ENCODE measurements at regions not wholly inside any gene's neighbourhood (a gene's known extent, or its start where the extent isn't known, plus 50 kb on each side); places are given as distances from the start of the nearest gene placed in this dataset.
"Not testable (repeated sequence)": the region's sequence is repeated elsewhere in the genome, so short reads cannot be mapped to it uniquely, and the experiment has no call there.

DNA sequence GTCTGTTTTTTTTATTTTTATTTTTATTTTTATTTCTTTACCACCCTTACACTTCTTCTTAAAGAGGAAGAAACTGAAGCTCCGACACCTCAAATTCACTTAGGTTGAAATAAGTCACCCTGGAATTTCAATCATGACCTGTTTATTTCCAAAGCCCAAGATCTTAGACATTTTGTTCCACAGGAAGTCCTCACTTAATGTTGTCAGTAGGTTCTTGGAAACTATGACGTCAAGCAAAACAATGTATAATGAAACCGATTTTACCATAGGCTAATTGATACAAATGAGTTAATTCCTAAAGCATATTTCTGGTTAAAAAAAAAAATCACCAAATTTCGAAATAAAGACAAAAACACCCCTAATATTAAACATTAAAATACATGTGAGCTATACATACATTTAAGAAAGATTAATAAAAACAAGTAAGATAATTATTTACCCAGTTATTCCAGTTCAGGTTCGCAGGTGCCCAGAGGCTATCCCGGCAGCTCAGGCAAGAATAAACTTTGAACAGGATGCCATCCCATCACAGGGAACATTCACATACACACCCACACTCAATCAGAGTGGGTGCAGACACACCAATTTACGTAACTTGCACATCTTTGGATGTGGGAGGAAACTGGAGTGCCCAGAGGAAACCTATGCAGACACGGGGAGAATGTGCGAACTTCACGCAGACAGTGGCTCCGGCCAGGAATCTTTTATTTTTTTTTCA is 391.0 kb downstream of the RAP2B start:
- Mint-ChIP-seq H3K9me3 (peaks cover 3% of the 10 kb centered on the region), H3K4me3 (no peak overlapping the region), H3K27ac (no peak overlapping the region), H3K4me1 (ENCODE audit: low read depth) (peaks cover 2% of the 10 kb centered on the region), H3K27me3 (ENCODE audit: low read depth) (no peaks in the 10 kb centered on the region), H3K36me3 (ENCODE audit: low read depth) (no peaks in the 10 kb centered on the region)
- no peak for DNase-seq (ENCODE audit: low spot score)

DNA sequence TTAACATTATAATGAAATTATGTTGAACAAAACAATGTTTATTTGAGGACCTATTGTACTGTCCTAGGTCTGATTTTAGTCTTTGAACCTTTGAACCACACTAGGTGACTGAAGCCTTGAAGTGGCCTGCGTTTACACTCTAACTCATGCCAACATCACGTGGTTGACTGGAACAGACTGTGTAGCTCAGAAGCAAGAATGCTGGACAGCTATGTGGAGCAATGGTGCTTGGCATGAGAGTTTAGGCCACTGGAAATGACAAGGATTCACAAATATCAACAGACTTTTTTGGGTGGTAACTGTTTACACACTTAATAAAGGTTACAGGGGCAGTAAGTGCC is 391.5 kb downstream of the RAP2B start:
- Mint-ChIP-seq H3K4me3 (no peak overlapping the region), H3K4me1 (ENCODE audit: low read depth) (peaks cover 2% of the 10 kb centered on the region), H3K9me3 (peaks cover 8% of the 10 kb centered on the region), H3K27ac (no peak overlapping the region), H3K27me3 (ENCODE audit: low read depth) (no peaks in the 10 kb centered on the region), H3K36me3 (ENCODE audit: low read depth) (no peaks in the 10 kb centered on the region)
- no peak for DNase-seq (ENCODE audit: low spot score)

- no peaks in the 10 kb centered on the region for H3K27me3 Mint-ChIP-seq (ENCODE audit: low read depth)
- H3K36me3 Mint-ChIP-seq (ENCODE audit: low read depth), result no peaks in the 10 kb centered on the region
- H3K9me3 Mint-ChIP-seq, result peaks cover 19% of the 10 kb centered on the region
- no peak overlapping the region for H3K27ac Mint-ChIP-seq
- no peak overlapping the region for H3K4me3 Mint-ChIP-seq
- DNase-seq (ENCODE audit: low spot score), result no peak
- H3K4me1 Mint-ChIP-seq (ENCODE audit: low read depth), result peaks cover 2% of the 10 kb centered on the region
These were observed 393.9 kb downstream of the RAP2B start for GRCh38 chr3:153555919-153556318.

DNA sequence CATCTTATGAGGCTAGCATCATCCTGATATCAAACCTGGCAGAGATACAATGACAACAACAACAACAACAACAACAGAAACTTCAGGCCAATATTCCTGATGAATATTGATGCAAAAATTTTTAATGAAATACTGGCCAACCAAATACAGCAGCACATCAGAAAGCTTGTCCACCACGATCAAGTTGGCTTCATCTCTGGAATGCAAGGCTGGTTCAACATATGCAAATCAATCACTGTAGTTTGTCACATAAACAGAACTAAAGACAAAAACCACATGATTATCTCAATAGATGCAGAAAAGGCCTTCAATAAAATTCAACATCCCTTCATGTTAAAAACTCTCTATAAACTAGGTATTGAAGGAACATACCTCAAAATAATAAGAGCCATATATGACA is 397.3 kb downstream of the RAP2B start:
- H3K27ac Mint-ChIP-seq; DNase-seq (ENCODE audit: low spot score); H3K27me3 Mint-ChIP-seq (ENCODE audit: low read depth); H3K4me1 Mint-ChIP-seq (ENCODE audit: low read depth); H3K4me3 Mint-ChIP-seq; H3K36me3 Mint-ChIP-seq (ENCODE audit: low read depth): not testable (repeated sequence)
- peaks cover 35% of the 10 kb centered on the region for H3K9me3 Mint-ChIP-seq

DNA sequence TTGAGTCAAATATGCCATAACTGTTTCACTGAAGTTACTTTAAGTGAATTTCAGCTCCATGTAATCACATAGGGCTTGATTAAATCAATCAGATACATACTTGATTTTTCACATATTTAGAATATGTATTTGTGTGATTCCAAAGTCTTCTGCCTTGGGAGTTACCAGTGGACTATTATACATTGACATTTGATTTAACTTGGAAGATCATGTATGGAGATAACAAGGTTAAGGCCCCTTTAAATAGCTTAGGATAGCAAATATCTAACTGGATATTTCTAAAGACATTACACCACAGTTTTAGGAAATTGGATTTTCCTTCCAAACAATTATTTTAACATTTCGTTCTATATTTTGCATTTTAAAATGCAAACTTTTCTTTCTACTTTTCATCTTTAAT is 405.0 kb downstream of the RAP2B start:
- no peak for DNase-seq (ENCODE audit: low spot score)
- Mint-ChIP-seq H3K27ac (no peak overlapping the region), H3K4me3 (no peak overlapping the region), H3K4me1 (ENCODE audit: low read depth) (no peaks in the 10 kb centered on the region), H3K9me3 (peaks cover 34% of the 10 kb centered on the region), H3K36me3 (ENCODE audit: low read depth) (no peaks in the 10 kb centered on the region), H3K27me3 (ENCODE audit: low read depth) (no peaks in the 10 kb centered on the region)

- H3K4me3 Mint-ChIP-seq, result no peak overlapping the region
- DNase-seq (ENCODE audit: low spot score), result no peak
- H3K27me3 Mint-ChIP-seq (ENCODE audit: low read depth), result no peaks in the 10 kb centered on the region
- no peaks in the 10 kb centered on the region for H3K4me1 Mint-ChIP-seq (ENCODE audit: low read depth)
- peaks cover 32% of the 10 kb centered on the region for H3K9me3 Mint-ChIP-seq
- H3K27ac Mint-ChIP-seq, result no peak overlapping the region
- no peaks in the 10 kb centered on the region for H3K36me3 Mint-ChIP-seq (ENCODE audit: low read depth)
These were observed 405.5 kb downstream of the RAP2B start for GRCh38 chr3:153567556-153567955.

GRCh38 chr3:153570481-153570880 is 408.5 kb downstream of the RAP2B start:
- H3K4me1 Mint-ChIP-seq (ENCODE audit: low read depth); H3K4me3 Mint-ChIP-seq; H3K27ac Mint-ChIP-seq; DNase-seq (ENCODE audit: low spot score); H3K36me3 Mint-ChIP-seq (ENCODE audit: low read depth); H3K27me3 Mint-ChIP-seq (ENCODE audit: low read depth): not testable (repeated sequence)
- peaks cover 10% of the 10 kb centered on the region for H3K9me3 Mint-ChIP-seq

GRCh38 chr3:153572165-153572564 is 410.1 kb downstream of the RAP2B start:
- no peak overlapping the region for H3K4me3 Mint-ChIP-seq
- no peak for DNase-seq (ENCODE audit: low spot score)
- H3K4me1 Mint-ChIP-seq (ENCODE audit: low read depth), result peaks cover 3% of the 10 kb centered on the region
- H3K27me3 Mint-ChIP-seq (ENCODE audit: low read depth), result no peaks in the 10 kb centered on the region
- H3K27ac Mint-ChIP-seq, result no peak overlapping the region
- no peaks in the 10 kb centered on the region for H3K36me3 Mint-ChIP-seq (ENCODE audit: low read depth)
- H3K9me3 Mint-ChIP-seq, result peaks cover 10% of the 10 kb centered on the region

DNA sequence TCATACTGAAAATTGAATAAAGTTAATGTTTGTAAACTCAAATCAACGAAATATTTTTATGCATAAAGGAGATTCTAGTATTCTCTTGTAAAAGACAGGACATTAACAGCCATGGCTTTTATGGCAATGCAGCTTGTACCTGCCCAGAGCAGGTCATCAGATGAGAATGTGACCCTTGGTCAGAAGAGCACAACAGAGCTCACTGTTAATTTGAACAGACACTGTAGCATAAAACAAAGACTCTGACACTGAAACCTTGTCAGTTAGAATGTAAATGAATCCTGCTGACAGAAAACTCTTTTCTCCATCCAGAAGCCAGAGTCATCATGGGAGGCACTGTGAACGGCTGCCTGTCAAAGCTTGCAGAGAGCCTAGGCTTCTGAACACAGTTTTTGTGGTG is 410.6 kb downstream of the RAP2B start:
- peaks cover 10% of the 10 kb centered on the region for H3K9me3 Mint-ChIP-seq
- peaks cover 3% of the 10 kb centered on the region for H3K4me1 Mint-ChIP-seq (ENCODE audit: low read depth)

GRCh38 chr3:153573481-153573880 is 411.5 kb downstream of the RAP2B start:
- Mint-ChIP-seq H3K9me3 (peaks cover 7% of the 10 kb centered on the region), H3K27ac (no peak overlapping the region), H3K36me3 (ENCODE audit: low read depth) (no peaks in the 10 kb centered on the region), H3K27me3 (ENCODE audit: low read depth) (no peaks in the 10 kb centered on the region), H3K4me3 (no peak overlapping the region), H3K4me1 (ENCODE audit: low read depth) (peaks cover 3% of the 10 kb centered on the region)
- DNase-seq (ENCODE audit: low spot score), result no peak

More for the DNA sequence above, 410.6 kb downstream of the RAP2B start:
- Mint-ChIP-seq H3K36me3 (ENCODE audit: low read depth) (no peaks in the 10 kb centered on the region), H3K27me3 (ENCODE audit: low read depth) (no peaks in the 10 kb centered on the region), H3K4me3 (no peak overlapping the region), H3K27ac (no peak overlapping the region)
- DNase-seq (ENCODE audit: low spot score), result no peak

DNA sequence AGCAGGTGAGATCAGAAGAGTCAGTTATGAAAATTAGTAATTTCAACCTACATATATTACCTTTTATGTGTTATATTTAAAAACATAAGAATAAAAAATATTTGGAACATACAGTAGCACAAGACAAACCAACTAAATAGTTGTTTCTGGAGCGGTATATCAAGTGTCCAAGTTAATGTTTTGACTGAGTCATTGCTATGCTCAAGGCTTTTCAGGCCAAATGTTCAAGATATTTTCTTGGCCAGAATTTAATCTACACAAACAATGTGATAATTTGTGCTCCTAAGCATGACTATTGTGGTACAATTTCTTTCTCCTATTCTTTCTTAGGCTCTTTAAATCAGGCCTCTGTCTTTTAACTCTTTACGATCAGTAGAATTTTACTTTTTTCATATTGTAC is 412.4 kb downstream of the RAP2B start:
- H3K9me3 Mint-ChIP-seq, result peaks cover under 1% of the 10 kb centered on the region
- H3K27ac Mint-ChIP-seq, result no peak overlapping the region

GRCh38 chr3:153577059-153577736 is 415.2 kb downstream of the RAP2B start:
- Mint-ChIP-seq H3K4me3 (no peak overlapping the region), H3K27me3 (ENCODE audit: low read depth) (no peaks in the 10 kb centered on the region), H3K27ac (no peak overlapping the region), H3K9me3 (no peaks in the 10 kb centered on the region), H3K36me3 (ENCODE audit: low read depth) (no peaks in the 10 kb centered on the region), H3K4me1 (ENCODE audit: low read depth) (peaks cover 3% of the 10 kb centered on the region)
- no peak for DNase-seq (ENCODE audit: low spot score)

More for the DNA sequence above, 412.4 kb downstream of the RAP2B start:
- DNase-seq (ENCODE audit: low spot score), result no peak
- no peaks in the 10 kb centered on the region for H3K27me3 Mint-ChIP-seq (ENCODE audit: low read depth)
- H3K36me3 Mint-ChIP-seq (ENCODE audit: low read depth), result no peaks in the 10 kb centered on the region
- no peak overlapping the region for H3K4me3 Mint-ChIP-seq
- H3K4me1 Mint-ChIP-seq (ENCODE audit: low read depth), result peaks cover 3% of the 10 kb centered on the region

- Mint-ChIP-seq H3K36me3 (ENCODE audit: low read depth) (no peaks in the 10 kb centered on the region), H3K27me3 (ENCODE audit: low read depth) (no peaks in the 10 kb centered on the region), H3K27ac (no peak overlapping the region), H3K4me1 (ENCODE audit: low read depth) (peaks cover 3% of the 10 kb centered on the region), H3K9me3 (no peaks in the 10 kb centered on the region), H3K4me3 (no peak overlapping the region)
- no peak for DNase-seq (ENCODE audit: low spot score)
These were observed 416.0 kb downstream of the RAP2B start for GRCh38 chr3:153578046-153578445.

GRCh38 chr3:153590051-153590450 is 428.0 kb downstream of the RAP2B start:
- H3K4me1 Mint-ChIP-seq (ENCODE audit: low read depth), result no peaks in the 10 kb centered on the region
- no peak overlapping the region for H3K27ac Mint-ChIP-seq
- no peak for DNase-seq (ENCODE audit: low spot score)
- peaks cover 2% of the 10 kb centered on the region for H3K27me3 Mint-ChIP-seq (ENCODE audit: low read depth)
- H3K4me3 Mint-ChIP-seq, result no peak overlapping the region
- H3K36me3 Mint-ChIP-seq (ENCODE audit: low read depth), result no peaks in the 10 kb centered on the region
- H3K9me3 Mint-ChIP-seq, result no peaks in the 10 kb centered on the region

Data from T-helper 2 cell treated with Interferon-gamma antibody and Interleukin-4, amounts not matched to agents 5 μg/mL and 100 μg/mL, for 36 hours (primary cell).